ENCODE measurements at regions not wholly inside any gene's neighbourhood (a gene's known extent, or its start where the extent isn't known, plus 50 kb on each side); places are given as distances from the start of the nearest gene placed in this dataset.

- TF ChIP-seq CTCF (IDR thresholded peaks at IDR 0.05; ENCODE audit: low read depth, low read length, poor library complexity, severe bottlenecking) (no peak), EZH2phosphoT487 (IDR thresholded peaks at IDR 0.05; ENCODE audit: borderline replicate concordance, low read length) (no peak)
- Histone ChIP-seq H3F3A (ENCODE audit: control insufficient read depth, insufficient read depth) (no peaks in the 10 kb centered on the region), H3K4me1 (ENCODE audit: control insufficient read depth, low read length) (no peaks in the 10 kb centered on the region), H3K4me3 (ENCODE audit: low read length) (no peak overlapping the region), H3K36me3 (ENCODE audit: control insufficient read depth, low read length) (no peaks in the 10 kb centered on the region), H4K20me1 (ENCODE audit: control insufficient read depth, insufficient read depth, low read depth, low read length) (no peaks in the 10 kb centered on the region), H3K9me2 (replicated peaks; ENCODE audit: control insufficient read depth, low read length) (no peaks in the 10 kb centered on the region), H3K4me2 (ENCODE audit: low read length) (no peak overlapping the region), H3K27me3 (ENCODE audit: control insufficient read depth, low read length) (no peaks in the 10 kb centered on the region), H3K9me3 (ENCODE audit: control insufficient read depth, insufficient read depth, low read length) (no peaks in the 10 kb centered on the region), H3K27ac (ENCODE audit: low read depth, low read length) (no peak overlapping the region), H3K79me2 (ENCODE audit: control insufficient read depth, low read length) (no peaks in the 10 kb centered on the region)
Measured at GRCh38 chr3:180743813-180744590, 64.7 kb upstream of the CCDC39 start.

GRCh38 chr3:180747805-180748361, 68.6 kb upstream of the CCDC39 start:
- Histone ChIP-seq H3K79me2 (ENCODE audit: control insufficient read depth, low read length) (no peaks in the 10 kb centered on the region), H3K4me2 (ENCODE audit: low read length) (no peak overlapping the region), H3K9me3 (ENCODE audit: control insufficient read depth, insufficient read depth, low read length) (no peaks in the 10 kb centered on the region), H3K4me3 (ENCODE audit: low read length) (no peak overlapping the region), H3F3A (ENCODE audit: control insufficient read depth, insufficient read depth) (no peaks in the 10 kb centered on the region), H3K36me3 (ENCODE audit: control insufficient read depth, low read length) (no peaks in the 10 kb centered on the region), H3K9me2 (replicated peaks; ENCODE audit: control insufficient read depth, low read length) (no peaks in the 10 kb centered on the region), H3K27ac (ENCODE audit: low read depth, low read length) (no peak overlapping the region), H4K20me1 (ENCODE audit: control insufficient read depth, insufficient read depth, low read depth, low read length) (no peaks in the 10 kb centered on the region), H3K27me3 (ENCODE audit: control insufficient read depth, low read length) (no peaks in the 10 kb centered on the region), H3K4me1 (ENCODE audit: control insufficient read depth, low read length) (no peaks in the 10 kb centered on the region)
- TF ChIP-seq CTCF (IDR thresholded peaks at IDR 0.05; ENCODE audit: low read depth, low read length, poor library complexity, severe bottlenecking) (no peak), EZH2phosphoT487 (IDR thresholded peaks at IDR 0.05; ENCODE audit: borderline replicate concordance, low read length) (no peak)

- no peaks in the 10 kb centered on the region for H3K9me3 ChIP-seq (ENCODE audit: control insufficient read depth, insufficient read depth, low read length)
- no peak overlapping the region for H3K4me3 ChIP-seq (ENCODE audit: low read length)
- no peaks in the 10 kb centered on the region for H3K27me3 ChIP-seq (ENCODE audit: control insufficient read depth, low read length)
- no peaks in the 10 kb centered on the region for H3K79me2 ChIP-seq (ENCODE audit: control insufficient read depth, low read length)
- H3F3A ChIP-seq (ENCODE audit: control insufficient read depth, insufficient read depth) = no peaks in the 10 kb centered on the region
- H3K27ac ChIP-seq (ENCODE audit: low read depth, low read length) = no peak overlapping the region
- H3K36me3 ChIP-seq (ENCODE audit: control insufficient read depth, low read length) = no peaks in the 10 kb centered on the region
- no peak overlapping the region for H3K4me2 ChIP-seq (ENCODE audit: low read length)
- no peaks in the 10 kb centered on the region for H3K9me2 ChIP-seq (replicated peaks; ENCODE audit: control insufficient read depth, low read length)
- no peaks in the 10 kb centered on the region for H3K4me1 ChIP-seq (ENCODE audit: control insufficient read depth, low read length)
- H4K20me1 ChIP-seq (ENCODE audit: control insufficient read depth, insufficient read depth, low read depth, low read length) = no peaks in the 10 kb centered on the region
- TF ChIP-seq CTCF (IDR thresholded peaks at IDR 0.05; ENCODE audit: low read depth, low read length, poor library complexity, severe bottlenecking) (no peak), EZH2phosphoT487 (IDR thresholded peaks at IDR 0.05; ENCODE audit: borderline replicate concordance, low read length) (no peak)
Measured at GRCh38 chr3:180749322-180749721, 70.0 kb upstream of the CCDC39 start.
